GM12874 (cell line): ENCODE measurements at regions not wholly inside any gene's neighbourhood (a gene's known extent, or its start where the extent isn't known, plus 50 kb on each side); places are given as distances from the start of the nearest gene placed in this dataset.

Experiments
- TF ChIP-seq, protein P1 (sequence below): IDR thresholded peaks from 2 replicates; pipeline ENCODE4 v1.5.1; 2011; ENCODE audit warnings: low read depth, mild to moderate bottlenecking, control low read depth, low read length, moderate library complexity; ENCODE audit not compliant: insufficient read depth

DNA sequence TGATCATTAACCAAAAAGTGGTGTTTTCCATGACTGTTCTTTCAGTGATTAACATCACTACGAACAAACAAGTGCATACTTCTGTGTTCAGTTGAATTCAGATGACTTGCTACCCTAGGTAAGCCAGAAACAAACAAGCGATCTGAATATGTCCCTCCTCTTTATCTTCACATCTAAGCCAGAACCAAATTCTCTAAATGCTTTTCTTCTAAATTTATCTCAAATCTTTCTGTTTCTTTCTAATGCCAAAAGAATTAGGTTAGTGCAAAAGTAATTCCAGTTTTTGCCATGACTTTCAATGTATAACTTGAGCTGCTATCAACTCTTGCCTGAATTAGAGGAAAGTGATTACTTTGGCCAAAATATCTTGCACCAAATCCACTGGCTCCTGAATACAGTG, 481.2 kb downstream of the COL11A1 start:
- TF ChIP-seq, protein P1, sequence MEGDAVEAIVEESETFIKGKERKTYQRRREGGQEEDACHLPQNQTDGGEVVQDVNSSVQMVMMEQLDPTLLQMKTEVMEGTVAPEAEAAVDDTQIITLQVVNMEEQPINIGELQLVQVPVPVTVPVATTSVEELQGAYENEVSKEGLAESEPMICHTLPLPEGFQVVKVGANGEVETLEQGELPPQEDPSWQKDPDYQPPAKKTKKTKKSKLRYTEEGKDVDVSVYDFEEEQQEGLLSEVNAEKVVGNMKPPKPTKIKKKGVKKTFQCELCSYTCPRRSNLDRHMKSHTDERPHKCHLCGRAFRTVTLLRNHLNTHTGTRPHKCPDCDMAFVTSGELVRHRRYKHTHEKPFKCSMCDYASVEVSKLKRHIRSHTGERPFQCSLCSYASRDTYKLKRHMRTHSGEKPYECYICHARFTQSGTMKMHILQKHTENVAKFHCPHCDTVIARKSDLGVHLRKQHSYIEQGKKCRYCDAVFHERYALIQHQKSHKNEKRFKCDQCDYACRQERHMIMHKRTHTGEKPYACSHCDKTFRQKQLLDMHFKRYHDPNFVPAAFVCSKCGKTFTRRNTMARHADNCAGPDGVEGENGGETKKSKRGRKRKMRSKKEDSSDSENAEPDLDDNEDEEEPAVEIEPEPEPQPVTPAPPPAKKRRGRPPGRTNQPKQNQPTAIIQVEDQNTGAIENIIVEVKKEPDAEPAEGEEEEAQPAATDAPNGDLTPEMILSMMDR = no peak

DNA sequence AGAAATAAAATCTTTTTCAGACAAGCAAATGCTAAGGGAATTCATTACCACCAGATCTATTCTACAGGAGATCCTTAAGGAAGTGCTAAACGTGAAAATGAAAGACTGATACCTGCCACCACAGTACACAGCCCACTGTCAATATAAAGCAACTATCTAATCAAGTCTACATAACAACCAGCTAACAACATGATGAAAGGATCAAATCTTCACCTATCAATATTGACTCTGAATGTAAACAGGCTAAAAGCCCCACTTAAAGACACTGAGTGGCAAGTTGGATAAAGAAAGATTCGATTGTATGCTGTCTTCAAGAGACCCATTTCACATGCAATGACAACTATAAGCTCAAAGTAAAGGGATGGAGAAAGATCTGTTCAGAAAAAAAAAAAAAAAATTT, 492.4 kb downstream of the COL11A1 start:
- TF ChIP-seq, protein P1 = no peak

DNA sequence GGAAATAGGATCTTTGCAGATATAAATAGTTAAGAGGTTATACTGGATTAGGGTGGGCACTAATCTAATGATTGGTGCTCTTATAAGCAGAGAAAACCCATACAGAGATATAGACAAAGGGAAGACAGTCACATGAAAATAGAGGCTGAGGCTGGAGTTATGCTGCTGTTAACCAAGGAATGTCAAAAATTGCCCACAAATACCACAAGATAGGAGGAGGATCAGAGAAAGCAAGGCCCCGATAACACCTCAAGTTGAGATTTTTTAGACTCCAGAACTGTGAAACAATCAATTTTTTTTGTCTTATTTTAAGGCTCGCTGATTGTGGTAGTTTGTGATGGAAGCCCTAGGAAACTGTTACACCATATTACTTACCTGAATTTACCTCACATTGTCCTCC, 513.2 kb downstream of the COL11A1 start:
- TF ChIP-seq, protein P1 = no peak

DNA sequence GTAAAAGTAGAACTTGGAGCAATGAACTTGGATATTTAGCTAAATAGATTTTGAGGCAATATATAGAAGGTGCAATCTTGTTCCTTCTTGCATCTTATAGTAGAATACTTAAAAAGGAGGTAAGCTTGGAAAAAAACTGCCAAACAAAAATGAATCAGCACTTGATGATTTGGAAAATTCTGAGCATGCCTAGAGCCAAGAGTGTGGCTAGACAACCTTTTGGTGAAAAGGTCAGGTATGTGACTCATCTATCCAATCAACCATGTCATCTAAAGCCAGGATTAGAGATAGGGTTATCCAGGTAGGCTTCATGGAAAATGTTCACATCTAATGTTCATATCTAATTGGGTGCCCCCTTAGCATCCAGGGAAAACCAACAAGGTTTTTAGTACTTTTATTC, 515.0 kb downstream of the COL11A1 start:
- TF ChIP-seq, protein P1 = no peak

DNA sequence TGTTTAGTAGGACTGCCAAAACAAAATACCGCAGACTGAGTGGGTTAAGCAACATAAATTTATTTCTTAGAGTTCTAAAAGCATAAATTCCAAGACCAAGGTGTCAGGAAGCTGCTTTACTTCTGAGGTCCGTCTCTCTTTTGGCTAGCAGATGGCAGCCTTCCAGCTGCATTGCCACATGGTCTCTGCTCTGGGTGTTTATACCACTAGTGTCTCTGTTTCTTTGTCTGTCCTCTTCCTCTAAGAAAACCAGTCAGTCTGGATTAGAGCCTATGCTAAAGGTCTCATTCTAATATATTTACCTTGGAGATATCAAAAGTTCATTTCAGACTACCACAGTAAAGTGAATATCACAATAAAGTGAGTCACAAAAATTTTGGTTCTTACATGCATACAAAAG, 519.8 kb downstream of the COL11A1 start:
- TF ChIP-seq, protein P1 = no peak

DNA sequence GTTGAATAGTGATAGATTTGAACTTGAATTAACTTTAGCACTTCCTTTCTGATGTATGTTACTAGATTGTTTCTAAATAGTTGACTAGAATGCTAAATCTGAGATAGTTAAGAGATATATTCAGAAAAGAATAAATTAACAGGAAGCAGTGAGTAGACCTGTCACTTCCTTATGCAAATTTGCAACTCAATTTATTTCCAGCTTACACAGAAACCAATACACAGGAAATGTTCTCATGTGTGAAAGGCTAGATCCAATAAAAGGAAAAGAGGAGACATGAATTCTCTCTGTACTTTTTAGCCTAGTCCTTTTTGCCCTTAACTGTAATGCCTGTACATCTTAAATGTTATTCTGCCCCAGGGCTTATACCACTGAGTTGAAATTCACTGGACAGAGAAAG, 522.3 kb downstream of the COL11A1 start:
- TF ChIP-seq, protein P1 = no peak

DNA sequence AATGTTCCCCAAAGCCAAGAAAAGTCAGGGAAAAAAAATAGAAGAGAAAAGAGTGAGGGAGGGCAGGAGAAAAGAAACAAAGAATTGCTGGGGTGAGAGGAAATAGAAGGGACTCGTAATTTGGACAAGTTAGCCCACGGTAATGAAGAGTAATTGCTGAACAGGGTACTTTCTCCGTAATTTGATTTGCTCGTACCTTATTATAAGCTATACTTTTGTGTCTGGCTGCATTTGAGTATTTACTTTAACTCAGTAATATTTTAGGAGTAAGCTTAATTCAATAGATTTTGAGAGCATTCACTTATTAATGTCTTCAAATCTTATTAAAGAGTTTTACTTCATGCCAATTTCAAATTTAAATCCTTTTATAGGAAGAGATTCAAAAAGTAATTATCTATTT, 527.5 kb downstream of the COL11A1 start:
- TF ChIP-seq, protein P1 = no peak

DNA sequence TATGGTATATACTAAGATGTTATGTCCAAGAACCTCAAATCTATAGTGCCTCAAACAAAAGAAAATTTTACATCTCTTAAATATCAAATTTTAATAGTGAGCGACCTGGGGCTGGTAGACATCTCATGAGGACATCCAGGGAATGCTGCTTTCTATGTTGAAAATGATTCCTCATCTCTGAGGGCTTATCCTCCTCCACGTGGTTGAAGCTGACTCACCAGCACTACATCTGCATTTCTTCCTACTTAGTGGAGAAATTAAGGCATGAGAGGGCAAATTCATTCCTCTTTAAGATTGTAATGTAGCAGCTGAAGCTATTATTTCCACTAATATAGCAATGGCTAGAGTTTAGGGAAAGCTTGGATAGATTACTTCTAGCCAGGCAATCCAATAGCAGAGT, 529.5 kb downstream of the COL11A1 start:
- TF ChIP-seq, protein P1 = no peak
